Esophagus squamous epithelium (tissue), 5 donors: ENCODE measurements at regions not wholly inside any gene's neighbourhood (a gene's known extent, or its start where the extent isn't known, plus 50 kb on each side); places are given as distances from the start of the nearest gene placed in this dataset.

Experiments
- DNase-seq: peaks from one replicate; lab custom pipeline; 2025; lab: John Stamatoyannopoulos, UW
- H3K27ac ChIP-seq, 4 donors: fragments of 200-600 bp; sonication (generic); one replicate each; pipeline ENCODE4 v1.5.1; 2016 to 2019; ENCODE audit warnings: mild to moderate bottlenecking in 1 of 4
- H3K27me3 ChIP-seq, 4 donors: fragments of 200-600 bp; sonication (generic); 1 replicate in 3 of 4; 2 replicates in 1 of 4; pipeline versions ENCODE4 v1.5.1 to v1.6.0; 2017 to 2021; ENCODE audit warnings: antibody characterized with exemption in 1 of 4
- H3K36me3 ChIP-seq, 3 donors: fragments of 200-600 bp; sonication (generic); one replicate each; pipeline ENCODE4 v1.5.1; 2016 to 2019
- H3K4me1 ChIP-seq, 3 donors: fragments of 200-600 bp; sonication (generic); one replicate each; pipeline ENCODE4 v1.5.1; 2017 to 2019
- H3K4me3 ChIP-seq, 4 donors: fragments of 200-600 bp; sonication (generic); 1 replicate in 3 of 4; 2 replicates in 1 of 4; pipeline ENCODE4 v1.5.1; 2016 to 2019; ENCODE audit warnings: mild to moderate bottlenecking in 2 of 4, moderate library complexity in 1 of 4
- H3K9me3 ChIP-seq, 3 donors: fragments of 200-600 bp; sonication (generic); one replicate each; pipeline ENCODE4 v1.5.1; 2016 to 2019
- CTCF ChIP-seq, 6 experiments: fragments of 450-650 bp in 4 of 6; fragments of 200-600 bp in 2 of 6; sonication (generic) in 2 of 6; IDR thresholded peaks; one replicate each; pipeline ENCODE4 v1.5.1; 2016 to 2019; ENCODE audit warnings: antibody characterized with exemption in 6 of 6, mild to moderate bottlenecking in 4 of 6, moderate library complexity in 4 of 6
- POLR2A ChIP-seq, 4 donors: fragments of 450-650 bp; IDR thresholded peaks; one replicate each; pipeline ENCODE4 v1.6.1; 2017; ENCODE audit warnings: antibody characterized with exemption in 4 of 4, mild to moderate bottlenecking in 4 of 4, moderate library complexity in 3 of 4
- WGBS, 2 donors: methylation state at CpG; one replicate each; pipeline ENCODE4 v1.1.5; 2018; 5-methylcytosine and 5-hydroxymethylcytosine counted together
- intact Hi-C: fragments of 100-400 bp; cut with DNase I; formaldehyde crosslinking; loops from one replicate; pipeline ENCODE4 v1.15.0; 2022
- donor health status: DM: yes; HTN: yes; CAD: no.

GRCh38 chr5:68161156-68161555, 54.4 kb upstream of the PIK3R1 start:
- Histone ChIP-seq H3K4me1 (no peaks in the 10 kb centered on the region), H3K9me3 (no peaks in the 10 kb centered on the region), H3K4me3 (no peak overlapping the region), H3K27me3 (no peaks in the 10 kb centered on the region), H3K27ac (no peak overlapping the region), H3K36me3 (no peaks in the 10 kb centered on the region)
- TF ChIP-seq POLR2A (IDR thresholded peaks at IDR 0.05) (no peak), CTCF (IDR thresholded peaks at IDR 0.05) (no peak)
- intact Hi-C loops: no loop called here
- WGBS, 2 donors: 91 to 100% methylated on average over 3 of the region's 3 CpGs
- no peak for DNase-seq

GRCh38 chr5:68159224-68159951, 56.2 kb upstream of the PIK3R1 start:
- Histone ChIP-seq H3K9me3 (no peaks in the 10 kb centered on the region), H3K4me3 (no peak overlapping the region), H3K36me3 (no peaks in the 10 kb centered on the region), H3K27me3 (no peaks in the 10 kb centered on the region), H3K27ac (no peak overlapping the region), H3K4me1 (no peaks in the 10 kb centered on the region)
- no peak for TF ChIP-seq CTCF (IDR thresholded peaks at IDR 0.05)
- no peak for TF ChIP-seq POLR2A (IDR thresholded peaks at IDR 0.05)
- 82 to 83% methylated on average over 13 to 14 of the region's 14 CpGs for WGBS, 2 donors
- no peak for DNase-seq
- intact Hi-C loops: no loop called here

GRCh38 chr5:68155940-68156339, 59.6 kb upstream of the PIK3R1 start:
- 97 to 99% methylated on average over 6 of the region's 6 CpGs for WGBS, 2 donors
- intact Hi-C loops: no loop called here
- no peak for TF ChIP-seq POLR2A (IDR thresholded peaks at IDR 0.05)
- no peak for TF ChIP-seq CTCF (IDR thresholded peaks at IDR 0.05)
- Histone ChIP-seq H3K4me1 (no peaks in the 10 kb centered on the region), H3K27me3 (no peaks in the 10 kb centered on the region), H3K4me3 (no peak overlapping the region), H3K27ac (no peak overlapping the region), H3K36me3 (no peaks in the 10 kb centered on the region), H3K9me3 (no peaks in the 10 kb centered on the region)
- no peak for DNase-seq

GRCh38 chr5:68154119-68154857, 61.3 kb upstream of the PIK3R1 start:
- no peaks in the 10 kb centered on the region for H3K9me3 ChIP-seq
- no peak for TF ChIP-seq CTCF (IDR thresholded peaks at IDR 0.05)
- TF ChIP-seq POLR2A (IDR thresholded peaks at IDR 0.05): no peak
- intact Hi-C loops: no loop called here
- WGBS, 2 donors: 85 to 86% methylated on average over 9 of the region's 9 CpGs
- H3K4me1 ChIP-seq: no peaks in the 10 kb centered on the region
- no peak overlapping the region for H3K27ac ChIP-seq
- H3K27me3 ChIP-seq: no peaks in the 10 kb centered on the region
- H3K36me3 ChIP-seq: no peaks in the 10 kb centered on the region
- DNase-seq: no peak
- no peak overlapping the region for H3K4me3 ChIP-seq

- TF ChIP-seq POLR2A (IDR thresholded peaks at IDR 0.05): no peak
- TF ChIP-seq CTCF (IDR thresholded peaks at IDR 0.05): no peak
These were observed 63.7 kb upstream of the PIK3R1 start for GRCh38 chr5:68151812-68152211.

More at GRCh38 chr5:68151812-68152211, 63.7 kb upstream of the PIK3R1 start:
- Histone ChIP-seq H3K4me3 (no peak overlapping the region), H3K9me3 (no peaks in the 10 kb centered on the region), H3K36me3 (no peaks in the 10 kb centered on the region), H3K27ac (no peak overlapping the region), H3K27me3 (no peaks in the 10 kb centered on the region), H3K4me1 (no peaks in the 10 kb centered on the region)
- 92 to 94% methylated on average over 4 of the region's 4 CpGs for WGBS, 2 donors
- intact Hi-C loops: no loop called here
- DNase-seq: no peak
